WTC11 (cell line): ENCODE measurements at regions not wholly inside any gene's neighbourhood (a gene's known extent, or its start where the extent isn't known, plus 50 kb on each side); places are given as distances from the start of the nearest gene placed in this dataset.

Experiments used
- ATAC-seq: fragments of 200-7000 bp; cut with Tn5 transposase; 2 replicates; pipeline ENCODE4 v1.10.0; 2021; ENCODE audit warnings: mild to moderate bottlenecking, moderate library complexity
- CTCF ChIA-PET: fragments of 300-600 bp; sonication (Branson Sonifier 250); formaldehyde crosslinking; loops from one replicate; lab custom pipeline; 2021; ENCODE audit warnings: antibody characterized with exemption; lab: Charles Lee
- POLR2A ChIA-PET: fragments of 350-600 bp; sonication (Branson Sonifier 250); formaldehyde crosslinking; loops from one replicate; lab custom pipeline; 2021; ENCODE audit warnings: antibody characterized with exemption; lab: Charles Lee
- DNase-seq: peaks from one replicate; pipeline ENCODE4 v3.0.0; 2021; ENCODE audit warnings: low spot score
- H3K27ac Mint-ChIP-seq: 2 replicates; pipeline ENCODE4 v1.8.0; 2021; ENCODE audit warnings: mixed read lengths
- H3K27me3 Mint-ChIP-seq: 2 replicates; pipeline ENCODE4 v1.8.0; 2021; ENCODE audit warnings: low read depth, mild to moderate bottlenecking, moderate library complexity, mixed read lengths
- H3K36me3 Mint-ChIP-seq: 2 replicates; pipeline ENCODE4 v1.8.0; 2021; ENCODE audit warnings: mixed read lengths
- H3K4me1 Mint-ChIP-seq: 2 replicates; pipeline ENCODE4 v1.8.0; 2022; ENCODE audit warnings: mixed read lengths
- H3K4me3 Mint-ChIP-seq: 2 replicates; pipeline ENCODE4 v1.8.0; 2021; ENCODE audit warnings: mild to moderate bottlenecking, moderate library complexity, mixed read lengths
- H3K9me3 Mint-ChIP-seq: 2 replicates; pipeline ENCODE4 v1.8.0; 2021; ENCODE audit warnings: mixed read lengths
- CREM ChIP-seq: sonication (generic); formaldehyde crosslinking; IDR thresholded peaks from 2 replicates; pipeline ENCODE4 v1.8.1; 2022; ENCODE audit warnings: mild to moderate bottlenecking, missing genetic modification reagents, moderate library complexity
- HMGXB4 ChIP-seq: sonication (generic); formaldehyde crosslinking; IDR thresholded peaks from 2 replicates; pipeline ENCODE4 v1.8.1; 2023; ENCODE audit warnings: mild to moderate bottlenecking, moderate library complexity, missing genetic modification reagents
- JAZF1 ChIP-seq: fragments of 250-450 bp; sonication (Bioruptor Pico); IDR thresholded peaks from 2 replicates; pipeline ENCODE4 v1.9.0; 2021; ENCODE audit warnings: moderate library complexity, mild to moderate bottlenecking, inconsistent platforms
- MAX ChIP-seq: sonication (generic); formaldehyde crosslinking; IDR thresholded peaks from 2 replicates; pipeline ENCODE4 v1.8.0; 2022; ENCODE audit warnings: mild to moderate bottlenecking, missing genetic modification reagents
- NFYB ChIP-seq: sonication (generic); formaldehyde crosslinking; conservative IDR thresholded peaks from 2 replicates; pipeline ENCODE4 v1.8.0; 2022; ENCODE audit warnings: low read depth, missing genetic modification reagents
- NR2C2 ChIP-seq: sonication (generic); formaldehyde crosslinking; IDR thresholded peaks from 2 replicates; pipeline ENCODE4 v1.8.0; 2022; ENCODE audit warnings: mild to moderate bottlenecking, missing genetic modification reagents
- PRDM15 ChIP-seq: sonication (generic); formaldehyde crosslinking; IDR thresholded peaks from 2 replicates; pipeline ENCODE4 v1.8.0; 2022; ENCODE audit warnings: missing genetic modification reagents
- SMAD3 ChIP-seq: sonication (generic); formaldehyde crosslinking; IDR thresholded peaks from 2 replicates; pipeline ENCODE4 v1.8.0; 2022; ENCODE audit warnings: missing genetic modification reagents, mild to moderate bottlenecking, borderline replicate concordance
- SMAD4 ChIP-seq: sonication (generic); formaldehyde crosslinking; IDR thresholded peaks from 2 replicates; pipeline ENCODE4 v1.8.0; 2022; ENCODE audit warnings: mild to moderate bottlenecking, missing genetic modification reagents
- SOX15 ChIP-seq: fragments of 250-450 bp; sonication (Bioruptor Pico); IDR thresholded peaks from 2 replicates; pipeline ENCODE4 v1.9.0; 2021; ENCODE audit warnings: mild to moderate bottlenecking
- TEAD1 ChIP-seq: sonication (generic); formaldehyde crosslinking; IDR thresholded peaks from 2 replicates; pipeline ENCODE4 v1.8.0; 2022; ENCODE audit warnings: mild to moderate bottlenecking, missing genetic modification reagents
- USF1 ChIP-seq: sonication (generic); formaldehyde crosslinking; IDR thresholded peaks from 2 replicates; pipeline ENCODE4 v1.8.0; 2022; ENCODE audit warnings: mild to moderate bottlenecking, missing genetic modification reagents
- ZBTB21 ChIP-seq: sonication (generic); formaldehyde crosslinking; IDR thresholded peaks from 2 replicates; pipeline ENCODE4 v1.8.1; 2023; ENCODE audit warnings: mild to moderate bottlenecking, missing genetic modification reagents, borderline replicate concordance
- ZNF138 ChIP-seq: sonication (generic); formaldehyde crosslinking; conservative IDR thresholded peaks from 2 replicates; pipeline ENCODE4 v1.8.1; 2022; ENCODE audit warnings: mild to moderate bottlenecking, moderate library complexity, missing genetic modification reagents
- ZNF219 ChIP-seq: sonication (generic); formaldehyde crosslinking; IDR thresholded peaks from 2 replicates; pipeline ENCODE4 v1.8.0; 2023; ENCODE audit warnings: missing genetic modification reagents, mild to moderate bottlenecking, borderline replicate concordance
- ZNF281 ChIP-seq: sonication (generic); formaldehyde crosslinking; IDR thresholded peaks from 2 replicates; pipeline ENCODE4 v1.8.0; 2023; ENCODE audit warnings: mild to moderate bottlenecking, missing genetic modification reagents
- ZNF423 ChIP-seq: fragments of 250-450 bp; sonication (Bioruptor Pico); IDR thresholded peaks from 2 replicates; pipeline ENCODE4 v2.1.2; 2022; ENCODE audit warnings: mild to moderate bottlenecking, moderate library complexity
- ZSCAN18 ChIP-seq: fragments of 250-450 bp; sonication (Bioruptor Pico); IDR thresholded peaks from 2 replicates; pipeline ENCODE4 v2.1.2; 2022; ENCODE audit warnings: mild to moderate bottlenecking, moderate library complexity

GRCh38 chr18:42429196-42429595 is 474.2 kb downstream of the PIK3C3 start (continued):
- TF ChIP-seq ZSCAN18 (CRISPR knock-in tag) (no peak), ZNF219 (CRISPR knock-in tag) (no peak), NFYB (no peak), USF1 (CRISPR knock-in tag) (no peak)
- TF ChIP-seq, all 79 proteins: peak for 0

DNA sequence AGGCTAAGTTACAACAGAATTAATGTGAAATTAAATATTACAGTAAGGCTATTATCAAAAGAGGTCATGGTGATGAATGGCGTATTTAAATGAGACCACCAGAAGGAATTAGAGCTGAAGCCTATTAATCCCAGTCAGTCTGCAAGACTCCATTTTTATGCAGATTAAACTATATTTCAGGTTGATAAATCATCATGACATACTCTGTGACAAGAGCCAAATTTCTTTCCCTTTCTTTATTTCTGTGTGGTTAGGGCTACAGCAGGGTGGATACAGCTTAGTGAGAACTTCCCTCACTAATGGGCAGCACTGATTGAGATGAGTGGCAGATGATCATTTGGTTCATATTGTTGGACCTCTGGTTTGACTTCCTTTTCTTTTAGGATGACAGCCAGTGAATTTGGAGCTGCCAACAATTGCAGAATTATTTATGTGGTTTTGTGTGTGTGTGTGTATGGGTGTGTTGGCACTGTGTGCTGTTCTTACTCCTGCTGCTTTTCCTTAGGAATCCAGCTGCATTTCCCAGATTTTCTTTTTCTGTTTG is 481.3 kb downstream of the PIK3C3 start:
- Mint-ChIP-seq H3K4me1 (no peaks in the 10 kb centered on the region), H3K9me3 (peaks cover 15% of the 10 kb centered on the region), H3K4me3 (no peak overlapping the region), H3K27ac (no peak overlapping the region), H3K27me3 (no peaks in the 10 kb centered on the region), H3K36me3 (peaks cover 10% of the 10 kb centered on the region; the same call in 1 of the 2 replicates)
- ATAC-seq: no peak
- TF ChIP-seq ZBTB21 (CRISPR knock-in tag) (no peak), PRDM15 (CRISPR knock-in tag) (no peak), TEAD1 (CRISPR knock-in tag) (no peak), CREM (CRISPR knock-in tag) (no peak), ZNF219 (CRISPR knock-in tag) (no peak), SMAD4 (CRISPR knock-in tag) (no peak), ZNF138 (no peak), MAX (CRISPR knock-in tag) (no peak), NR2C2 (CRISPR knock-in tag) (no peak), ZNF423 (CRISPR knock-in tag) (no peak), HMGXB4 (CRISPR knock-in tag) (no peak), SOX15 (CRISPR knock-in tag) (no peak), SMAD3 (no peak), JAZF1 (no peak)
- no peak for DNase-seq
- CTCF ChIA-PET: interaction anchor here (0.6 to 1.0 kb wide), 2 partner anchors 160 to 322 kb away, joined by 3 read pairs; no protein-coding TSS in a partner anchor
- POLR2A ChIA-PET: no interaction called here

DNA sequence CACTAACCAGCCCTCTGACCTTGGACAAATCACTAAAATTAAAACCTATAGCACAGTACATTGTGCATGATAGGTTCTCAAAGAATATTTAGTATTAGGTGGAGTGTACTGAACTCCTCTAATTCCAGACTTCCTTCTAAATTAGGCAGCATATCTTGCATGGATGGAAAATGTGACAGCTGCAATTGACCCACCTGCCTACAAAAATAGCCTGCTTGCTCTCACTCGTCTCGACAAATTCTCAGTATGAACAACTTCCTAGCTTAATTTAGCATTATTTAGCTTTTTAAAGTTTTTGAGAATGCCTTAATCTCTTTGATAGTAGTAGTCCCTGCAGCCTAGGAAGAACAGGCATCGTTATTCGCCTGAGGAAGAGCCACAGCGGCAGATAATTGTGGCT is 482.0 kb downstream of the PIK3C3 start:
- TF ChIP-seq ZNF281 (CRISPR knock-in tag) (no peak), TEAD1 (CRISPR knock-in tag) (no peak)
- H3K4me3 Mint-ChIP-seq: no peak overlapping the region
- CTCF ChIA-PET: no interaction called here
- no peaks in the 10 kb centered on the region for H3K4me1 Mint-ChIP-seq
- H3K9me3 Mint-ChIP-seq: peaks cover 18% of the 10 kb centered on the region
- peaks cover 10% of the 10 kb centered on the region; the same call in 1 of the 2 replicates for H3K36me3 Mint-ChIP-seq
- ATAC-seq (no peak), DNase-seq (no peak)
- POLR2A ChIA-PET: no interaction called here
- H3K27me3 Mint-ChIP-seq: no peaks in the 10 kb centered on the region
- H3K27ac Mint-ChIP-seq: no peak overlapping the region
